Breast epithelium (tissue), 4 donors: ENCODE measurements at regions not wholly inside any gene's neighbourhood (a gene's known extent, or its start where the extent isn't known, plus 50 kb on each side); places are given as distances from the start of the nearest gene placed in this dataset.
"Not testable (repeated sequence)": the region's sequence is repeated elsewhere in the genome, so short reads cannot be mapped to it uniquely, and the experiment has no call there.

Source experiments
- DNase-seq, 2 donors: peaks; one replicate each; pipeline ENCODE4 v3.0.0-alpha.2; 2019; ENCODE audit warnings: low spot score in 2 of 2
- H3K27ac ChIP-seq, 2 donors: fragments of 200-600 bp; sonication (generic) in 1 of 2; one replicate each; pipeline ENCODE4 v1.5.1; 2016 to 2019; ENCODE audit warnings: mild to moderate bottlenecking in 1 of 2
- H3K27me3 ChIP-seq, 2 donors: fragments of 200-600 bp; sonication (generic) in 1 of 2; one replicate each; pipeline versions ENCODE4 v1.5.1 to v1.6.0; 2017 to 2019; ENCODE audit warnings: control low read depth in 1 of 2, mild to moderate bottlenecking in 1 of 2
- H3K36me3 ChIP-seq: fragments of 200-600 bp; one replicate; pipeline ENCODE4 v1.5.1; 2019
- H3K4me1 ChIP-seq, 2 donors: fragments of 200-600 bp; sonication (generic); one replicate each; pipeline ENCODE4 v1.5.1; 2016 to 2019; ENCODE audit warnings: control low read depth in 1 of 2
- H3K4me3 ChIP-seq, 3 donors: fragments of 200-600 bp; sonication (generic); 1 replicate in 2 of 3; 2 replicates in 1 of 3; pipeline ENCODE4 v1.5.1; 2016 to 2019; ENCODE audit warnings: mild to moderate bottlenecking in 3 of 3, moderate library complexity in 2 of 3
- H3K9me3 ChIP-seq, 2 donors: fragments of 200-600 bp; sonication (generic) in 1 of 2; one replicate each; pipeline ENCODE4 v1.5.1; 2016 to 2019; ENCODE audit warnings: control low read depth in 1 of 2
- CTCF ChIP-seq, 3 donors: fragments of 450-650 bp; IDR thresholded peaks; one replicate each; pipeline ENCODE4 v1.5.1; 2016 to 2017; ENCODE audit warnings: antibody characterized with exemption in 3 of 3, mild to moderate bottlenecking in 3 of 3, moderate library complexity in 3 of 3
- POLR2A ChIP-seq: fragments of 450-650 bp; IDR thresholded peaks from one replicate; pipeline ENCODE4 v1.6.1; 2016; ENCODE audit warnings: antibody characterized with exemption, mild to moderate bottlenecking, moderate library complexity
- POLR2AphosphoS5 ChIP-seq, 3 donors: sonication (generic); formaldehyde crosslinking; IDR thresholded peaks; one replicate each; pipeline ENCODE4 v1.6.1; 2017; ENCODE audit warnings: antibody characterized with exemption in 3 of 3
- intact Hi-C: fragments of 100-400 bp; cut with DNase I; formaldehyde crosslinking; loops from one replicate; pipeline ENCODE4 v1.15.1; 2023; ENCODE audit warnings: low total_unique reads

- H3K9me3 ChIP-seq, H3K4me1 ChIP-seq, H3K4me3 ChIP-seq, intact Hi-C loops, H3K27ac ChIP-seq, H3K27me3 ChIP-seq, DNase-seq, H3K36me3 ChIP-seq: not testable (repeated sequence)
These were observed 50.8 kb upstream of the GRIN2B start for GRCh38 chr12:14032191-14032590.

- peaks cover 0 to 24% of the 10 kb centered on the region in 2 donors for H3K9me3 ChIP-seq
- H3K4me3 ChIP-seq = no peak overlapping the region
- no peak for DNase-seq
- no peaks in the 10 kb centered on the region for H3K4me1 ChIP-seq
- no peaks in the 10 kb centered on the region for H3K27me3 ChIP-seq
- intact Hi-C loops = no loop called here
- no peak overlapping the region for H3K27ac ChIP-seq
- TF ChIP-seq POLR2A (no peak), CTCF (IDR thresholded peaks at IDR 0.05) (no peak), POLR2AphosphoS5 (IDR thresholded peaks at IDR 0.05) (no peak)
- H3K36me3 ChIP-seq = no peaks in the 10 kb centered on the region
These were observed 62.4 kb upstream of the GRIN2B start for GRCh38 chr12:14043776-14044175.

DNA sequence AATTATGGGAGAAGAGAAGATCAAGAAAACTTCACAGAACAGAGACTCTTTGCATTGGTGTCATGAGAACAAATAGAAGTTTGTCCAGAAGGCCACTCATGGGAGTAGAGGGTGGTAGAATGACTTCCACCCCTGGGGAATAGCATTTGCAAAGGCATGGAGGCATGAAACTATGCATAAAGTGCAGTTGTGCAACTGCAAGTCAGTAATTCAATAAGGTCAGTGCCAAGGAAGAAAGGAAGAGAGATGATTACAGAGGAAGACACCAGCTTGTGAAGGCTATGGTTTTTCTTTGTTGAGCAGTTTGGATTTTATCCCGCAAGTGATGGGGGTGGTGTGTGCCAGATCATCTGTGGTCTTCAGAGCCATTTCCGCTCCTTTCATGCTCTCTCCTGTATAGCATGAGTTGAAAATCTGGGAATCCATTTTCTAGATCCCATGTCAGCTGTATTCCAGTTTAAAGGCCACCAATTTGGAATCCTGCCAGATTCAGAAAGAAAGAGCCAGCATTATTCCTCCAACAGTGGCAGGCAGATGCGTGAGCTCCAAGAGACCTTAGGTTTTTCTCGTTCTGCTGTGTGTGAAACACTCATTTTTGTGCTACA is 67.6 kb upstream of the GRIN2B start:
- H3K9me3 ChIP-seq = no peaks in the 10 kb centered on the region
- no peak for TF ChIP-seq CTCF (IDR thresholded peaks at IDR 0.05)
- TF ChIP-seq POLR2A = no peak
- TF ChIP-seq POLR2AphosphoS5 (IDR thresholded peaks at IDR 0.05) = no peak
- H3K4me3 ChIP-seq = no peak overlapping the region
- no peaks in the 10 kb centered on the region for H3K27me3 ChIP-seq
- H3K27ac ChIP-seq = no peak overlapping the region
- no peaks in the 10 kb centered on the region for H3K36me3 ChIP-seq
- DNase-seq = no peak
- H3K4me1 ChIP-seq = no peaks in the 10 kb centered on the region
- intact Hi-C loops = no loop called here

DNA sequence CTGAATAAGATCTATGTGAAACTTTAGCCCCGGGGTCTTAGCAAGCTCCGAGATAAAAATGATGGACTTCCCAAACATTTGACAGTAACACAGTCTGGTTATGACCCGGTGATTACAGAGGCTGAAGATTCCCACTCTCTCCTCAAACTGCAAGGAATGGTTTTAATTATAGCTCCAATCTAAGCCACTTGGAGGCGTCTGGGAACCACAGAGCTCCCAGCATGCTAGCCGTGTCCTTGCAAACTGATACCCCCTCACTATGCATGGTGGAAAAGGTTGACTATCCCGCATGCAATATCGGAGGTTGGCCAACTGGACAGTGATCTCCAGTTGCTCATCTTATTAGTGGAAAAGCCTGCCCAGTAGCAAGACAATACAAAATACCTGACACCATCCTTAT is 76.5 kb upstream of the GRIN2B start:
- intact Hi-C loops = no loop called here

DNA sequence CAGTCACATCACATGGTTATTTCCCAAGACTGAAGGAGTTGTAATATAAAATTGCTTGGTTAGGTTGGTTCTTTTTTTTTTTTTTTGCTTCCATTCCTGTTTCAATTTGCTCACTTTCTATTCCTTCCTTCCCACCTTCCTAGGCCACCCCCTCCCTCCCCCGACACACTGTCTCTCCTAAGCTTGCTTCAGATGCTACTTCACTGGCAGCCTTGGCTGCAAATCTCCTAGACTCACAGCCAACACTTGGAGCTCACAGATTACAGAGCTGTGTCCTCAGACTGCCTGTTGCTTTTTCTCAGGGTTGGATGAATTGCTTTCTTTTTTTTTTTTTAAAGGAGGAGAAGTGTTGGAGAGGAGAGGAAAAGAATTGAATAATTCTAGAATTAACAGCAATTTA is 77.3 kb upstream of the GRIN2B start:
- H3K27ac ChIP-seq = no peak overlapping the region
- TF ChIP-seq CTCF (IDR thresholded peaks at IDR 0.05) = no peak
- no peak for TF ChIP-seq POLR2AphosphoS5 (IDR thresholded peaks at IDR 0.05)
- H3K9me3 ChIP-seq = no peaks in the 10 kb centered on the region
- H3K4me1 ChIP-seq = no peaks in the 10 kb centered on the region
- H3K27me3 ChIP-seq = no peaks in the 10 kb centered on the region
- no peak for DNase-seq
- no peak overlapping the region for H3K4me3 ChIP-seq
- intact Hi-C loops = no loop called here
- H3K36me3 ChIP-seq = no peaks in the 10 kb centered on the region

More for the DNA sequence above, 76.5 kb upstream of the GRIN2B start:
- DNase-seq = no peak
- no peaks in the 10 kb centered on the region for H3K27me3 ChIP-seq
- no peak overlapping the region for H3K4me3 ChIP-seq
- no peaks in the 10 kb centered on the region for H3K36me3 ChIP-seq
- no peak overlapping the region for H3K27ac ChIP-seq
- no peaks in the 10 kb centered on the region for H3K4me1 ChIP-seq
- no peaks in the 10 kb centered on the region for H3K9me3 ChIP-seq
- no peak for TF ChIP-seq POLR2A
- TF ChIP-seq POLR2AphosphoS5 (IDR thresholded peaks at IDR 0.05) = no peak
- TF ChIP-seq CTCF (IDR thresholded peaks at IDR 0.05) = no peak

DNA sequence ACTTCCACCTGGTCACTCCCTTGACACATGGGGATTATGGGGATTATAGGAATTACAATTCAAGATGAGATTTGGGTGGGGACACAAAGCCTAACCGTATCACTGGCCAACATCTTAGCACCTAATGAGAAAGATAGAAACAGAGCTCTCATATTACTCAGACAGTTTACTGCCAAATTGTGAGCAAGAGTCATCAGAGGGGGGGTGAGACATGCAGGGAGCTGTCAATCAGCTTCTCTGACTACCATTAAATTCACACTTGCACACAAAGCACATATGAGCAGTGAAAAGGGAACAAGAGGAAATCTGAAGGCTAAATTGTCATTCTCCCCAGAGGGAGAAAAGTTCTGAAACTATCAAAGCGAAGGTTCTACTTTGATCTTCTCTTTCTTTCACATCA is 78.1 kb upstream of the GRIN2B start:
- Histone ChIP-seq H3K36me3 (no peaks in the 10 kb centered on the region), H3K9me3 (no peaks in the 10 kb centered on the region), H3K4me1 (no peaks in the 10 kb centered on the region), H3K27ac (no peak overlapping the region), H3K27me3 (no peaks in the 10 kb centered on the region), H3K4me3 (no peak overlapping the region)
- DNase-seq = no peak
- intact Hi-C loops = no loop called here
- no peak for TF ChIP-seq POLR2AphosphoS5 (IDR thresholded peaks at IDR 0.05)
- TF ChIP-seq POLR2A = no peak
- no peak for TF ChIP-seq CTCF (IDR thresholded peaks at IDR 0.05)
